Fibroblast of the aortic adventitia (primary cell): ENCODE measurements at regions not wholly inside any gene's neighbourhood (a gene's known extent, or its start where the extent isn't known, plus 50 kb on each side); places are given as distances from the start of the nearest gene placed in this dataset.
A peak's percentile ranks its signal among the peaks of the same experiment; 100 is the strongest.

Source experiments
- DNase-seq: peaks from one replicate; pipeline ENCODE4 v3.0.0-alpha.2; 2010; ENCODE audit warnings: low read depth
- H3K4me3 ChIP-seq: 2 replicates; pipeline ENCODE4 v1.5.1; 2011; ENCODE audit warnings: low read depth, mild to moderate bottlenecking, control low read depth, low read length, moderate library complexity
- CTCF ChIP-seq: IDR thresholded peaks from 2 replicates; pipeline ENCODE4 v1.5.1; 2011; ENCODE audit warnings: mild to moderate bottlenecking, low read length, control low read depth, inconsistent platforms; ENCODE audit not compliant: insufficient read depth

- H3K4me3 ChIP-seq, result no peak overlapping the region
- TF ChIP-seq CTCF, result no peak
- DNase-seq, result peak; percentile 23
Observed at GRCh38 chr16:73285436-73286201, 237.7 kb upstream of the ZFHX3 start.

GRCh38 chr16:73280388-73280787 is 232.5 kb upstream of the ZFHX3 start:
- TF ChIP-seq CTCF, result no peak
- no peak overlapping the region for H3K4me3 ChIP-seq
- DNase-seq, result no peak

- no peak for TF ChIP-seq CTCF
- no peak overlapping the region for H3K4me3 ChIP-seq
- no peak for DNase-seq
Observed at GRCh38 chr16:73279451-73279850, 231.5 kb upstream of the ZFHX3 start.

- no peak for DNase-seq
- H3K4me3 ChIP-seq, result no peak overlapping the region
- TF ChIP-seq CTCF, result no peak
Observed at GRCh38 chr16:73277071-73277470, 229.1 kb upstream of the ZFHX3 start.

GRCh38 chr16:73275448-73275847 is 227.5 kb upstream of the ZFHX3 start:
- TF ChIP-seq CTCF, result no peak
- DNase-seq, result no peak
- no peak overlapping the region for H3K4me3 ChIP-seq

GRCh38 chr16:73275024-73275423 is 227.1 kb upstream of the ZFHX3 start:
- DNase-seq, result no peak
- TF ChIP-seq CTCF, result no peak
- no peak overlapping the region for H3K4me3 ChIP-seq

GRCh38 chr16:73274140-73274539 is 226.2 kb upstream of the ZFHX3 start:
- no peak for TF ChIP-seq CTCF
- H3K4me3 ChIP-seq, result no peak overlapping the region
- no peak for DNase-seq
